Left lung (tissue), 4 donors: ENCODE measurements at regions not wholly inside any gene's neighbourhood (a gene's known extent, or its start where the extent isn't known, plus 50 kb on each side); places are given as distances from the start of the nearest gene placed in this dataset.
"Not testable (repeated sequence)": the region's sequence is repeated elsewhere in the genome, so short reads cannot be mapped to it uniquely, and the experiment has no call there.

Experiments
- ATAC-seq: fragments of 200-7000 bp; cut with Tn5 transposase; one replicate; pipeline ENCODE4 v1.9.1; 2020; ENCODE audit warnings: moderate library complexity
- DNase-seq, 4 donors: peaks; one replicate each; pipeline ENCODE4 v3.0.0-alpha.2; 2013 to 2020
- H3K27ac ChIP-seq, 2 donors: fragments of 200-600 bp; sonication (generic) in 1 of 2; one replicate each; pipeline versions ENCODE4 v1.5.0 to v1.8.0; 2020 to 2021
- H3K27me3 ChIP-seq, 2 donors: fragments of 200-600 bp; sonication (generic) in 1 of 2; one replicate each; pipeline versions ENCODE4 v1.5.0 to v1.8.0; 2020 to 2021
- H3K36me3 ChIP-seq, 2 donors: fragments of 200-600 bp; sonication (generic) in 1 of 2; one replicate each; pipeline versions ENCODE4 v1.5.0 to v1.8.0; 2020 to 2021
- H3K4me1 ChIP-seq, 2 donors: fragments of 200-600 bp; one replicate each; pipeline ENCODE4 v1.8.0; 2021
- H3K4me3 ChIP-seq, 2 donors: fragments of 200-600 bp; sonication (generic) in 1 of 2; one replicate each; pipeline versions ENCODE4 v1.5.0 to v1.8.0; 2020 to 2021; ENCODE audit warnings: mild to moderate bottlenecking in 1 of 2
- H3K9me3 ChIP-seq, 2 donors: fragments of 200-600 bp; sonication (generic) in 1 of 2; one replicate each; pipeline versions ENCODE4 v1.5.0 to v1.8.0; 2020 to 2021
- CTCF ChIP-seq, 2 donors: fragments of 200-600 bp; sonication (generic) in 1 of 2; IDR thresholded peaks; one replicate each; pipeline versions ENCODE4 v1.5.0 to v1.8.0; 2021; ENCODE audit warnings: antibody characterized with exemption in 2 of 2
- intact Hi-C, 2 donors: fragments of 100-400 bp; cut with DNase I; formaldehyde crosslinking; loops; one replicate each; pipeline versions ENCODE4 v1.11.2 to v1.14.2; 2022
- donor health status: DM: no; HTN: yes; CAD: no.
- donor health status: DM: no; HTN: no; CAD: no.

- ATAC-seq (no peak), DNase-seq (no peak)
- no peak overlapping the region for H3K4me3 ChIP-seq
- no peak for TF ChIP-seq CTCF (IDR thresholded peaks at IDR 0.05)
- no peaks in the 10 kb centered on the region for H3K27me3 ChIP-seq
- intact Hi-C loops: no loop called here
- H3K9me3 ChIP-seq: peaks cover 0 to 11% of the 10 kb centered on the region in 2 donors
- no peaks in the 10 kb centered on the region for H3K36me3 ChIP-seq
- H3K27ac ChIP-seq: no peak overlapping the region
- H3K4me1 ChIP-seq: no peaks in the 10 kb centered on the region
Measured at GRCh38 chr5:110309222-110309621, 417.2 kb downstream of the TMEM232 start.

GRCh38 chr5:110316566-110316965 is 409.9 kb downstream of the TMEM232 start:
- H3K36me3 ChIP-seq, H3K4me1 ChIP-seq, intact Hi-C loops, H3K4me3 ChIP-seq, H3K27me3 ChIP-seq, H3K27ac ChIP-seq, H3K9me3 ChIP-seq, DNase-seq, ATAC-seq: not testable (repeated sequence)

- H3K27me3 ChIP-seq: no peaks in the 10 kb centered on the region
- no peaks in the 10 kb centered on the region for H3K36me3 ChIP-seq
- H3K4me1 ChIP-seq: no peaks in the 10 kb centered on the region
- no peak overlapping the region for H3K27ac ChIP-seq
- no peak overlapping the region for H3K4me3 ChIP-seq
- no peak for TF ChIP-seq CTCF (IDR thresholded peaks at IDR 0.05)
- DNase-seq: no peak
- intact Hi-C loops: no loop called here
- H3K9me3 ChIP-seq: no peaks in the 10 kb centered on the region
- no peak for ATAC-seq
Measured at GRCh38 chr5:110321117-110321516, 405.4 kb downstream of the TMEM232 start.

- ATAC-seq (no peak), DNase-seq (no peak)
- TF ChIP-seq CTCF (IDR thresholded peaks at IDR 0.05): no peak
- Histone ChIP-seq H3K4me3 (no peak overlapping the region), H3K36me3 (no peaks in the 10 kb centered on the region), H3K27me3 (no peaks in the 10 kb centered on the region), H3K27ac (no peak overlapping the region), H3K4me1 (no peaks in the 10 kb centered on the region), H3K9me3 (no peaks in the 10 kb centered on the region)
- intact Hi-C loops: no loop called here
Measured at GRCh38 chr5:110323357-110323756, 403.1 kb downstream of the TMEM232 start.

- Histone ChIP-seq H3K9me3 (no peaks in the 10 kb centered on the region), H3K4me1 (no peaks in the 10 kb centered on the region), H3K27ac (no peak overlapping the region), H3K4me3 (no peak overlapping the region), H3K36me3 (no peaks in the 10 kb centered on the region), H3K27me3 (no peaks in the 10 kb centered on the region)
- ATAC-seq (no peak), DNase-seq (no peak)
- intact Hi-C loops: no loop called here
- no peak for TF ChIP-seq CTCF (IDR thresholded peaks at IDR 0.05)
Measured at GRCh38 chr5:110323832-110324231, 402.6 kb downstream of the TMEM232 start.

GRCh38 chr5:110324876-110325275 is 401.6 kb downstream of the TMEM232 start:
- TF ChIP-seq CTCF (IDR thresholded peaks at IDR 0.05): no peak
- no peak for DNase-seq
- no peak overlapping the region for H3K4me3 ChIP-seq
- ATAC-seq: no peak
- no peaks in the 10 kb centered on the region for H3K4me1 ChIP-seq
- H3K27me3 ChIP-seq: no peaks in the 10 kb centered on the region
- no peaks in the 10 kb centered on the region for H3K36me3 ChIP-seq
- intact Hi-C loops: no loop called here
- no peaks in the 10 kb centered on the region for H3K9me3 ChIP-seq
- H3K27ac ChIP-seq: no peak overlapping the region
